ENCODE measurements at regions not wholly inside any gene's neighbourhood (a gene's known extent, or its start where the extent isn't known, plus 50 kb on each side); places are given as distances from the start of the nearest gene placed in this dataset.

DNA sequence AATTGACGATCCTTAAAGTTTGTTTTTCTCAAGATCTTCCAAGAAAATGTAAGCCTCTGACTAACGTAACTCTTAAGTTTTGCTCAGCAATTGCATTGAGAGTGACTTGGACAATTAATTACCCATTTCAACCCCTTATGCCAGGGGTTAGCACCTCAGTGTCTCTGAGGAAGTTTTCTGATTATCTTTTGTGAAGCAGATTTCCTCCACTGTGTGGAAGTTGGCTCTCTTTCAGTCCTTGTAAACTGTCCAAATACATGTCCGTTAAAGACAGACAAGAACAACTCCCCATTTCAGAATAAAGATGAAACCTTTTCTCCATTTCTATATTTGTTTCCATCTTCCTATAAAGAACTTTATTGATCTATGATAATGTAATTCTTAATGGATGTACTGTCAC lies 296.4 kb upstream of the FMN2 start:
- TF ChIP-seq CTCF (conservative IDR thresholded peaks at IDR 0.05; ENCODE audit: low read depth in 2 of 2): no peak
- TF ChIP-seq EZH2phosphoT487 (IDR thresholded peaks at IDR 0.05; ENCODE audit: unreplicated experiment): no peak
- TF ChIP-seq EZH2 (IDR thresholded peaks at IDR 0.05; ENCODE audit: low read depth, unreplicated experiment): no peak
- TF ChIP-seq POLR2AphosphoS5 (IDR thresholded peaks at IDR 0.05; ENCODE audit: low read depth): no peak
- TF ChIP-seq REST (IDR thresholded peaks at IDR 0.05; ENCODE audit: unreplicated experiment): no peak

Measured in GM23338 (cell line).